GM23338 (cell line): ENCODE measurements at regions not wholly inside any gene's neighbourhood (a gene's known extent, or its start where the extent isn't known, plus 50 kb on each side); places are given as distances from the start of the nearest gene placed in this dataset.

Experiments
- ATAC-seq: fragments of 200-7000 bp; cut with Tn5 transposase; 3 replicates; pipeline ENCODE4 v1.9.1; 2020
- DNase-seq: peaks from one replicate; pipeline ENCODE4 v3.0.0-alpha.2; 2015; ENCODE audit warnings: low spot score
- H2AFZ ChIP-seq: fragments of 200-600 bp; sonication (generic); 2 replicates; pipeline ENCODE4 v1.8.0; 2016; ENCODE audit warnings: antibody characterized with exemption, mild to moderate bottlenecking, moderate library complexity
- H3F3A ChIP-seq: fragments of 200-600 bp; sonication (generic); replicated peaks from 2 replicates; pipeline ENCODE4 v1.8.0; 2017; ENCODE audit warnings: antibody characterized with exemption, mixed run types, low read depth
- H3K27ac ChIP-seq: fragments of 200-600 bp; sonication (generic); 2 replicates; pipeline ENCODE4 v1.6.1; 2016; ENCODE audit warnings: low read depth
- H3K27me3 ChIP-seq: fragments of 200-600 bp; sonication (generic); 2 replicates; pipeline ENCODE4 v1.8.0; 2016; ENCODE audit warnings: mild to moderate bottlenecking, mixed run types, moderate library complexity; ENCODE audit not compliant: insufficient read depth
- H3K36me3 ChIP-seq: fragments of 200-600 bp; sonication (generic); 2 replicates; pipeline ENCODE4 v1.8.0; 2016; ENCODE audit warnings: mild to moderate bottlenecking; ENCODE audit not compliant: insufficient read depth
- H3K4me1 ChIP-seq: fragments of 200-600 bp; sonication (generic); 2 replicates; pipeline ENCODE4 v1.8.0; 2016; ENCODE audit warnings: mild to moderate bottlenecking, moderate library complexity; ENCODE audit not compliant: insufficient read depth
- H3K4me2 ChIP-seq: fragments of 200-600 bp; sonication (generic); 2 replicates; pipeline ENCODE4 v1.7.1; 2017; ENCODE audit warnings: mixed run types
- H3K4me3 ChIP-seq: fragments of 200-600 bp; sonication (generic); 2 replicates; pipeline ENCODE4 v1.6.1; 2016; ENCODE audit warnings: mixed run types
- H3K79me2 ChIP-seq: fragments of 200-600 bp; sonication (generic); replicated peaks from 2 replicates; pipeline ENCODE4 v1.8.0; 2017; ENCODE audit warnings: mild to moderate bottlenecking; ENCODE audit not compliant: insufficient read depth
- H3K9me2 ChIP-seq: fragments of 200-600 bp; sonication (generic); 2 replicates; pipeline ENCODE4 v1.8.0; 2017; ENCODE audit not compliant: insufficient read depth
- H4K20me1 ChIP-seq: fragments of 200-600 bp; sonication (generic); replicated peaks from 2 replicates; pipeline ENCODE4 v1.8.0; 2017; ENCODE audit warnings: mild to moderate bottlenecking; ENCODE audit not compliant: insufficient read depth
- H3K27ac Mint-ChIP-seq: 2 replicates; pipeline ENCODE4 v1.8.0; 2020; ENCODE audit warnings: inconsistent platforms, mild to moderate bottlenecking, moderate library complexity, mixed read lengths
- H3K27me3 Mint-ChIP-seq: 3 replicates; pipeline ENCODE4 v1.8.0; 2022; ENCODE audit warnings: low read depth, mild to moderate bottlenecking, moderate library complexity, mixed read lengths, inconsistent platforms; ENCODE audit not compliant: insufficient read depth, poor library complexity
- H3K36me3 Mint-ChIP-seq: 3 replicates; pipeline ENCODE4 v1.8.0; 2021; ENCODE audit warnings: low read depth, mild to moderate bottlenecking, inconsistent platforms, moderate library complexity, mixed read lengths
- H3K4me1 Mint-ChIP-seq: 3 replicates; pipeline ENCODE4 v1.8.0; 2020; ENCODE audit warnings: mild to moderate bottlenecking, inconsistent platforms, mixed read lengths
- H3K4me3 Mint-ChIP-seq: 3 replicates; pipeline ENCODE4 v1.8.0; 2021; ENCODE audit warnings: moderate library complexity, mild to moderate bottlenecking, inconsistent platforms, mixed read lengths
- H3K9me3 Mint-ChIP-seq: 3 replicates; pipeline ENCODE4 v1.8.0; 2020; ENCODE audit warnings: moderate library complexity, mild to moderate bottlenecking, inconsistent platforms, mixed read lengths
- CREB1 ChIP-seq: fragments of 250-450 bp; sonication (Bioruptor Pico); IDR thresholded peaks from 2 replicates; pipeline ENCODE4 v1.5.0; 2020; ENCODE audit warnings: low read depth, mild to moderate bottlenecking, moderate library complexity
- CTCF ChIP-seq, 2 experiments: fragments of 200-600 bp in 1 of 2; sonication (generic) in 1 of 2; conservative IDR thresholded peaks; 2 replicates each; pipeline versions ENCODE4 v1.5.1 to v1.6.1; 2016 to 2017; ENCODE audit warnings: antibody characterized with exemption in 2 of 2, low read depth in 2 of 2, mild to moderate bottlenecking in 2 of 2, moderate library complexity in 1 of 2
- ETS1 ChIP-seq: IDR thresholded peaks from 2 replicates; pipeline ENCODE4 v1.6.1; 2016; ENCODE audit warnings: antibody characterized with exemption
- EZH2 ChIP-seq: fragments of 200-600 bp; sonication (generic); IDR thresholded peaks from one replicate; pipeline ENCODE4 v1.8.0; 2017; ENCODE audit warnings: antibody characterized with exemption, mild to moderate bottlenecking, low read depth; ENCODE audit not compliant: unreplicated experiment
- JUNB ChIP-seq: IDR thresholded peaks from one replicate; pipeline ENCODE4 v1.6.1; 2016; ENCODE audit warnings: antibody characterized with exemption; ENCODE audit not compliant: unreplicated experiment
- NANOG ChIP-seq: IDR thresholded peaks from 2 replicates; pipeline ENCODE4 v1.6.1; 2016; ENCODE audit warnings: antibody characterized with exemption, borderline replicate concordance
- POLR2AphosphoS5 ChIP-seq: IDR thresholded peaks from 2 replicates; pipeline ENCODE4 v1.6.1; 2016; ENCODE audit warnings: antibody characterized with exemption, low read depth
- REST ChIP-seq: IDR thresholded peaks from one replicate; pipeline ENCODE4 v1.6.1; 2018; ENCODE audit warnings: antibody characterized with exemption; ENCODE audit not compliant: unreplicated experiment
- STAT1 ChIP-seq: IDR thresholded peaks from one replicate; pipeline ENCODE4 v1.6.1; 2016; ENCODE audit warnings: antibody characterized with exemption; ENCODE audit not compliant: unreplicated experiment
- ZNF114 ChIP-seq: fragments of 250-450 bp; sonication (Bioruptor Pico); IDR thresholded peaks from 2 replicates; pipeline ENCODE4 v1.5.0; 2020; ENCODE audit warnings: mild to moderate bottlenecking, moderate library complexity

- TF ChIP-seq CTCF (conservative IDR thresholded peaks at IDR 0.05; ENCODE audit: low read depth in 2 of 2): no peak
- no peak for TF ChIP-seq ZNF114
- no peak for TF ChIP-seq EZH2
- no peak for TF ChIP-seq ETS1
- no peak for TF ChIP-seq NANOG
- TF ChIP-seq CREB1 (CRISPR knock-in tag): no peak
- TF ChIP-seq REST: no peak
- no peak for TF ChIP-seq POLR2AphosphoS5
- no peak for TF ChIP-seq STAT1
These were observed 112.5 kb downstream of the C4orf33 start (continued) for GRCh38 chr4:129208481-129208880.

GRCh38 chr4:129213692-129214091 lies 117.7 kb downstream of the C4orf33 start:
- Histone ChIP-seq H4K20me1 (no peaks in the 10 kb centered on the region; the same call in 1 of the 2 replicates), H3K36me3 (no peaks in the 10 kb centered on the region), H3K79me2 (no peaks in the 10 kb centered on the region), H3K9me2 (no peaks in the 10 kb centered on the region), H3K4me2 (no peak overlapping the region), H3K4me3 (no peak overlapping the region), H3K4me1 (no peaks in the 10 kb centered on the region), H3F3A (no peaks in the 10 kb centered on the region), H2AFZ (0 out of 2 replicates have a peak overlapping the region, but pooled peaks have one; percentile 23), H3K27me3 (no peaks in the 10 kb centered on the region), H3K27ac (no peak overlapping the region)
- H3K27ac Mint-ChIP-seq: no peak overlapping the region; the same call in 1 of the 2 replicates
- no peaks in the 10 kb centered on the region for H3K27me3 Mint-ChIP-seq
- ATAC-seq (no peak), DNase-seq (no peak)
- no peak overlapping the region for H3K4me3 Mint-ChIP-seq
- H3K4me1 Mint-ChIP-seq: no peaks in the 10 kb centered on the region
- H3K9me3 Mint-ChIP-seq: no peaks in the 10 kb centered on the region
- H3K36me3 Mint-ChIP-seq: no peaks in the 10 kb centered on the region
- TF ChIP-seq POLR2AphosphoS5: no peak
- TF ChIP-seq ETS1: no peak
- no peak for TF ChIP-seq JUNB
- no peak for TF ChIP-seq STAT1
- no peak for TF ChIP-seq ZNF114
- TF ChIP-seq CTCF (conservative IDR thresholded peaks at IDR 0.05; ENCODE audit: low read depth in 2 of 2): no peak
- TF ChIP-seq NANOG: no peak
